Breast epithelium (tissue), 3 donors: ENCODE measurements at regions not wholly inside any gene's neighbourhood (a gene's known extent, or its start where the extent isn't known, plus 50 kb on each side); places are given as distances from the start of the nearest gene placed in this dataset.

Source experiments
- CTCF ChIP-seq, 3 donors: fragments of 450-650 bp; IDR thresholded peaks; one replicate each; pipeline ENCODE4 v1.5.1; 2016 to 2017; ENCODE audit warnings: antibody characterized with exemption in 3 of 3, mild to moderate bottlenecking in 3 of 3, moderate library complexity in 3 of 3
- POLR2A ChIP-seq: fragments of 450-650 bp; IDR thresholded peaks from one replicate; pipeline ENCODE4 v1.6.1; 2016; ENCODE audit warnings: antibody characterized with exemption, mild to moderate bottlenecking, moderate library complexity
- POLR2AphosphoS5 ChIP-seq, 3 donors: sonication (generic); formaldehyde crosslinking; IDR thresholded peaks; one replicate each; pipeline ENCODE4 v1.6.1; 2017; ENCODE audit warnings: antibody characterized with exemption in 3 of 3

GRCh38 chr4:97074531-97074930, 1068.7 kb downstream of the STPG2 start:
- TF ChIP-seq POLR2AphosphoS5 (IDR thresholded peaks at IDR 0.05) (no peak), CTCF (IDR thresholded peaks at IDR 0.05) (no peak), POLR2A (no peak)
